ENCODE measurements at regions not wholly inside any gene's neighbourhood (a gene's known extent, or its start where the extent isn't known, plus 50 kb on each side); places are given as distances from the start of the nearest gene placed in this dataset.

DNA sequence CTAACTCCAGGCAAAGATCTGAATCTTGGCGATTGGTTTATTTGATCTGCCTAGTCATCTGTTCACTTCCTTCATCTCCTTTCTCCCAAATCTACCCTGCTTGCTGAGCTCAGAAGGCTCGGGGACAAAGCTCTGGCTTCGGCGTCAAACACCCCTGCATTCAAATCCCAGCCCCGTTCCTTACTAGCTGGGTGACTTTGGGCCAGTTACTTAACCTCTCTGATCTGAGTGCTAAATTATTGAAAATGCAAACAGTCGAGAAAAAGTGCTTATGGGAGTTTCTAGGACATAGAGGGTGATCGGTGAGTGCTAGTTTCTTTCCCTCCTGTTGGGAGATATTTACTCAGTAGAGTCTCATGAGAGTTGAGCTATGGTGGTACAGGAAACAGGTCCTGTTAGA is 121.2 kb upstream of the RFLNA start:
- Mint-ChIP-seq H3K27me3 (peaks cover 7 to 14% of the 10 kb centered on the region in 2 donors), H3K4me1 (no peaks in the 10 kb centered on the region), H3K27ac (no peak overlapping the region), H3K36me3 (no peaks in the 10 kb centered on the region), H3K9me3 (peaks cover 0 to 3% (median 0%) of the 10 kb centered on the region in 8 donors), H3K4me3 (no peak overlapping the region)
- Histone ChIP-seq H3K4me1 (ENCODE audit: insufficient read depth, low read length) (no peaks in the 10 kb centered on the region), H3K27ac (ENCODE audit: low read depth, low read length) (no peak overlapping the region), H3K36me3 (ENCODE audit: insufficient read depth, low read length) (no peaks in the 10 kb centered on the region), H3K9me3 (ENCODE audit: control insufficient read depth in 1 of 2, low read length in 2 of 2) (no peaks in the 10 kb centered on the region), H3K27me3 (ENCODE audit: insufficient read depth, low read length) (no peaks in the 10 kb centered on the region), H3K4me3 (ENCODE audit: low read length in 2 of 2) (no peak overlapping the region)
- ChIA-PET CTCF (ENCODE audit: partially characterized antibody) (no interaction called here), POLR2A (ENCODE audit: partially characterized antibody) (no interaction called here)
- intact Hi-C loops (cut with micrococcal nuclease): no loop called here
- no peak for DNase-seq

DNA sequence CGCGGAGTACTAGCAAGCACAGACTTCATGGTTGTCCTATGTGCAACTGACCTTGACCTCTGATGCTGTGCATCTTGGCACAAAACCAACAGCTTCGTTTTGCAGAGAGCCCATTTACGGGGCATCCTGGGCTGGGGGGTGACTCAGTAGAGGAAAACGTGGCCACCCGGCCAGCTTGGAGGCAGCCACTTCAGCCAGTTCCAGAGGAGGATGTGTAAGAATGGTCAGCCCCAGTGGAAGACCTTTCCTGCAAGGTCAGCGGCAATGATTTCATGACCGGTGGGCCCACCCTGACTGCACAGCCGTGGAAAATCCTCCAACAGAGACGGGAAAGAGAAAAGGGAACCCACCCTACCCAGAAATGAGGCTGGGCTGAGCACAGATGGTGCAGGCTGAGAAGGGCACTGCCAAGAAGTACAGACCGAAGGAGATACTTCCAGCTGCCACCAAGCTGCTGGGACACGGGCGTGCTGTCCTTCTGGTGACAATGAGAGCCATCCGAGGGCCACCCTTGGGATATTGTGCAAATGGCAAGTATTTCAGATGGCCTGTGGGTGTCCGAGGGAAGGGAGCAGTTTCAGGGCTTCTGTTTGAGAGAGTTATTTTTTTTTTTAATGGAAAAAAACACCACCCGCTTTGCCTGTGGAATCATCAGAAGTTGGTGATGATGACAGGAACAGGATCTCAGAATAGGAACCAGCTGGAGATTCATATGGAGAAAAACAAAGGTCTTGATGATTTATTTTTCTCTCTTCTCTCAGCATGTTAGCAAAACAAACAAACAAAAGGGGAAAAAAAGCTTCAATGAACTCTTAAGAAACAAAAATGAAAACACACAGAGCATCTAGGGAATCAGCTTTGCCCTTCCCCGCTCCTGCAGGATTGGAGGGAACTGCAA is 120.2 kb upstream of the RFLNA start:
- H3K27ac Mint-ChIP-seq: no peak overlapping the region
- POLR2A ChIA-PET (ENCODE audit: partially characterized antibody): no interaction called here

DNA sequence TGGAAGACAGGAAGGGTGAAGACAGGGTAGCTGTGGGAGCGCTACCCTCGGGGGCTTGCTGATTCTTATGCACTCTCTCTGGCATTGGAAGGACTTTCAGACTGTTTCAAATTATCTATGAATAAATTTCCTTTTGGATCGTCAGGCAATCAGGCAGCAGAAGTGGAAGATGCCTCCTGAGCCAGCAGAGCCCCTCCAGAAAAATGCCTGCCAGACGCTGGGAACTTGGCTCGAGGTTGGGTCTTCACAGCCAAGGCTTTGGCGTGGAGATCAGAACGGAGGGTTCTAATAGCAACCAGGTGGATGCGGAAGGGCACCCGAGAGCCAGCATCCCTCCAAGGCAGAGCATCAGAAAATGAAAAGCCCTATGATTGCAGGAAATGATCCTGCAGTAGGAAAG is 119.2 kb upstream of the RFLNA start:
- Histone ChIP-seq H3K4me3 (ENCODE audit: low read length in 2 of 2) (no peak overlapping the region), H3K27ac (ENCODE audit: low read depth, low read length) (no peak overlapping the region), H3K9me3 (ENCODE audit: control insufficient read depth in 1 of 2, low read length in 2 of 2) (no peaks in the 10 kb centered on the region), H3K36me3 (ENCODE audit: insufficient read depth, low read length) (no peaks in the 10 kb centered on the region), H3K27me3 (ENCODE audit: insufficient read depth, low read length) (no peaks in the 10 kb centered on the region), H3K4me1 (ENCODE audit: insufficient read depth, low read length) (no peaks in the 10 kb centered on the region)
- Mint-ChIP-seq H3K4me1 (no peaks in the 10 kb centered on the region), H3K27ac (no peak overlapping the region), H3K9me3 (no peaks in the 10 kb centered on the region), H3K27me3 (peaks cover 7 to 16% of the 10 kb centered on the region in 2 donors), H3K4me3 (no peak overlapping the region), H3K36me3 (no peaks in the 10 kb centered on the region)
- POLR2A ChIA-PET (ENCODE audit: partially characterized antibody): no interaction called here
- intact Hi-C loops (cut with micrococcal nuclease): no loop called here
- CTCF ChIA-PET (ENCODE audit: partially characterized antibody): no interaction called here
- no peak for DNase-seq

More for the DNA sequence above, 120.2 kb upstream of the RFLNA start:
- Histone ChIP-seq H3K9me3 (ENCODE audit: control insufficient read depth in 1 of 2, low read length in 2 of 2) (no peaks in the 10 kb centered on the region), H3K27ac (ENCODE audit: low read depth, low read length) (no peak overlapping the region), H3K4me3 (ENCODE audit: low read length in 2 of 2) (no peak overlapping the region), H3K4me1 (ENCODE audit: insufficient read depth, low read length) (no peaks in the 10 kb centered on the region), H3K36me3 (ENCODE audit: insufficient read depth, low read length) (no peaks in the 10 kb centered on the region), H3K27me3 (ENCODE audit: insufficient read depth, low read length) (no peaks in the 10 kb centered on the region)
- Mint-ChIP-seq H3K4me3 (no peak overlapping the region), H3K27me3 (peaks cover 7 to 16% of the 10 kb centered on the region in 2 donors), H3K36me3 (no peaks in the 10 kb centered on the region), H3K9me3 (no peaks in the 10 kb centered on the region), H3K4me1 (no peaks in the 10 kb centered on the region)
- DNase-seq: no peak
- intact Hi-C loops (cut with micrococcal nuclease): no loop called here
- CTCF ChIA-PET (ENCODE audit: partially characterized antibody): no interaction called here

DNA sequence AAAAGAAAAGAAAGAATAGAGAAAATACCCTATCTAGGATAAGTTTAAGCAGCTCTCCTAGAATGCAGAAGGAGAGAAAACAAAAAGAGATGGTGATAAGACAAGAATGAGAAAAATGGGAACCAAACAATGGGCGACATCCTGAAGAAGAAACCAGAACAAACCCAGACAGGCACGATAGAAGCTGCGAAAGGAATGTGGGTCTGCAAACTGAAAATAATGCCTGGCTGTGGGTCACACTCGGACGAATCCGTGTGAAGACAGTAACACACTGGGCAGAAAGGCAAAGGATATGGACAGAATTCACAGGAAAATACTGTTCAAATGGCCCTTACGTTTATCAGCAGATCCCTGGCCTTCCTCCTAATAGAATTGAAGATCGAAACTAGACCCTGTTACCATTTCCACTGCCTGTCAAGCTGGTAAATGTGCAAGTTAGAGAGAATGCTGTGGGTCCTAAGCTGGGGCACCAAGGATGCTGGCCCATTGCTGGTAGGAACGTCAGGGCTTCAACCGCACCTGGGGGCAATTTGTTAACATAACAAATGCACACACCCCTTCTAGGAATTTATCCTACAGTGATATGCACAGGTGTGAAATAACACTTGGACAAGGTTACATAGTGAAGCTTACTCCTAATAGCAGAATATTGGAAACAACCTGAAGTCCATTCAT is 117.5 kb upstream of the RFLNA start:
- no peaks in the 10 kb centered on the region for H3K27me3 ChIP-seq (ENCODE audit: insufficient read depth, low read length)
- Mint-ChIP-seq H3K9me3 (no peaks in the 10 kb centered on the region), H3K4me1 (no peaks in the 10 kb centered on the region), H3K4me3 (no peak overlapping the region), H3K27ac (no peak overlapping the region), H3K27me3 (peaks cover 4 to 16% of the 10 kb centered on the region in 2 donors), H3K36me3 (no peaks in the 10 kb centered on the region)
- DNase-seq: no peak
- no peak overlapping the region for H3K27ac ChIP-seq (ENCODE audit: low read depth, low read length)
- H3K4me3 ChIP-seq (ENCODE audit: low read length in 2 of 2): no peak overlapping the region
- ChIA-PET CTCF (ENCODE audit: partially characterized antibody) (no interaction called here), POLR2A (ENCODE audit: partially characterized antibody) (no interaction called here)
- no peaks in the 10 kb centered on the region for H3K4me1 ChIP-seq (ENCODE audit: insufficient read depth, low read length)
- intact Hi-C loops (cut with micrococcal nuclease): no loop called here
- no peaks in the 10 kb centered on the region for H3K9me3 ChIP-seq (ENCODE audit: control insufficient read depth in 1 of 2, low read length in 2 of 2)
- no peaks in the 10 kb centered on the region for H3K36me3 ChIP-seq (ENCODE audit: insufficient read depth, low read length)

DNA sequence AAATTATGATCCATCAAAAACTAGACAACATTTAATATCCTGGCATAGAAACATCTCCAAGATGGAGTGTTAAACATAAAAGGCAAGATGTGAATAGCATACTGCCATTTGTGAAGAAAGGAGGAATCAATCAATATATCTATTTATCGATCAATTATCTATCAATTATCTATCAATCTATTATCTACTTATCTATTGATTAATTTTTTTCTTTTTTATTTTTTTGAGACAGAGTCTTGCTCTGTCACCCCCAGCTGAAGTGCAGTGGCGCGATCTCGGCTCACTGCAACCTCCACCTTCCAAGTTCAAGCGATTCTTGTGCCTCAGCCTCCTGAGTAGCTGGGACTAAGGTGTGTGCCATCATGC is 117.0 kb upstream of the RFLNA start:
- no peak overlapping the region for H3K4me3 Mint-ChIP-seq
- H3K9me3 ChIP-seq (ENCODE audit: control insufficient read depth in 1 of 2, low read length in 2 of 2): no peaks in the 10 kb centered on the region
- no peak for DNase-seq
- ChIA-PET CTCF (ENCODE audit: partially characterized antibody) (no interaction called here), POLR2A (ENCODE audit: partially characterized antibody) (no interaction called here)
- peaks cover 1 to 16% of the 10 kb centered on the region in 2 donors for H3K27me3 Mint-ChIP-seq
- H3K27me3 ChIP-seq (ENCODE audit: insufficient read depth, low read length): no peaks in the 10 kb centered on the region
- intact Hi-C loops (cut with micrococcal nuclease): no loop called here
- no peaks in the 10 kb centered on the region for H3K36me3 ChIP-seq (ENCODE audit: insufficient read depth, low read length)
- no peak overlapping the region for H3K27ac ChIP-seq (ENCODE audit: low read depth, low read length)
- no peak overlapping the region for H3K27ac Mint-ChIP-seq
- no peaks in the 10 kb centered on the region for H3K4me1 Mint-ChIP-seq
- H3K4me1 ChIP-seq (ENCODE audit: insufficient read depth, low read length): no peaks in the 10 kb centered on the region
- H3K4me3 ChIP-seq (ENCODE audit: low read length in 2 of 2): no peak overlapping the region
- H3K9me3 Mint-ChIP-seq: no peaks in the 10 kb centered on the region
- no peaks in the 10 kb centered on the region for H3K36me3 Mint-ChIP-seq

DNA sequence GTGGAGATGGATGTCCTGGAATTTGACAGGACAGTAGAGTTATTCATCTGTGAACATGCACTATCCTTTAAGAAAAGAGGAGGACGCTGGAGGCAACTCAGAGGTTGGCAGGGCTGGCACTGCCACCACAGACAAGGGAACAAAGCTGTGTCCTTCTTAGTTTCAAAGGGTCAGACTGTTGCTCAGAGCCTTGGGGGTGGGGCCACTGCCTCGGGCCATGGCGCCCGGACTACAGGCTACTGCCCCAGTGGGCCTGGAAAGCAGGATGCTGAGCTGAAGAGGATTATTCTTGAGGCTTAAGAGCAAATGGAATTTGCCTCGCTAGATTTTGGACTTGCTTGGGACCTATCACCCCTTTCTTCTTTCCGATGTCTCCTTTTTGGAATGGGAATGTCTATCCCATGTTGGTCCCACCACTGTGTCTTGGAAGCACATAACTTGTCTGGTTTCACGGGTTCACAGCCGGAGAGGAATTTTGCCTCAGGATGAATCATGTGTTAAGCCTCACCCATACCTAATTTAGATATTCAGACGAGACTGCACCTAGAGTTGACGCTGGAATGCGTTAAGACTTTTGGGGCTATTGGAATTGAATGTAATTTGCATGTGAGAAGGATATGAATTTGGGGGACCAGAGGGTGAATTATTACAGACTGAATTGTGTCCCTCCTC is 114.8 kb upstream of the RFLNA start:
- Mint-ChIP-seq H3K36me3 (no peaks in the 10 kb centered on the region), H3K4me3 (no peak overlapping the region), H3K27ac (no peak overlapping the region), H3K27me3 (peaks cover under 1 to 4% of the 10 kb centered on the region in 2 donors), H3K4me1 (no peaks in the 10 kb centered on the region), H3K9me3 (no peaks in the 10 kb centered on the region)
- no peaks in the 10 kb centered on the region for H3K9me3 ChIP-seq (ENCODE audit: control insufficient read depth in 1 of 2, low read length in 2 of 2)
- no peaks in the 10 kb centered on the region for H3K36me3 ChIP-seq (ENCODE audit: insufficient read depth, low read length)
- H3K27ac ChIP-seq (ENCODE audit: low read depth, low read length): no peak overlapping the region
- no peak overlapping the region for H3K4me3 ChIP-seq (ENCODE audit: low read length in 2 of 2)
- H3K27me3 ChIP-seq (ENCODE audit: insufficient read depth, low read length): no peaks in the 10 kb centered on the region
- intact Hi-C loops (cut with micrococcal nuclease): no loop called here
- no peak for DNase-seq
- no peaks in the 10 kb centered on the region for H3K4me1 ChIP-seq (ENCODE audit: insufficient read depth, low read length)
- ChIA-PET CTCF (ENCODE audit: partially characterized antibody) (no interaction called here), POLR2A (ENCODE audit: partially characterized antibody) (no interaction called here)

DNA sequence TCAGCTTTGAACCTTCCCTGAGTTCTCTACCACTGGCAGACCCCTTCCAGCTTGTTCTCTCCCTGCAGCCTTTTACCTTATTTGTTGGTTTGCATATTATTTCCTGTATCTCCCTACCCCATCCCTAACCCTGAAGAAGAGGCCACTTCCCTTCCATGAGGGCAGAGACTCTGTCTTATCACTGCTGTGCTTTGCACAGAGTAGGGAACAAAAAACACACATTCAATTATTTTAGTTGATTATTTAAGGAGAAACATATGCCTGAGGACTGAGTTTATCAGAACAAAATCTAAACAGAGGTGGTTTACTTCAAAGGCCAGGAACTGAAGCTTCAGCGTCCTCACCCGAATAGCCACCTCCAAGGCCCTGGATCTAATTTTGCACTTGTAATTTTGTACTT is 111.7 kb upstream of the RFLNA start:
- intact Hi-C loops (cut with micrococcal nuclease): no loop called here
- Mint-ChIP-seq H3K27me3 (peaks cover 2 to 4% of the 10 kb centered on the region in 2 donors), H3K36me3 (no peaks in the 10 kb centered on the region), H3K27ac (no peak overlapping the region), H3K4me1 (no peaks in the 10 kb centered on the region), H3K9me3 (peaks cover 0 to 2% (median 0%) of the 10 kb centered on the region in 8 donors), H3K4me3 (no peak overlapping the region)
- Histone ChIP-seq H3K27me3 (ENCODE audit: insufficient read depth, low read length) (no peaks in the 10 kb centered on the region), H3K9me3 (ENCODE audit: control insufficient read depth in 1 of 2, low read length in 2 of 2) (no peaks in the 10 kb centered on the region), H3K4me1 (ENCODE audit: insufficient read depth, low read length) (no peaks in the 10 kb centered on the region), H3K27ac (ENCODE audit: low read depth, low read length) (no peak overlapping the region), H3K36me3 (ENCODE audit: insufficient read depth, low read length) (no peaks in the 10 kb centered on the region), H3K4me3 (ENCODE audit: low read length in 2 of 2) (no peak overlapping the region)
- ChIA-PET POLR2A (ENCODE audit: partially characterized antibody) (no interaction called here), CTCF (ENCODE audit: partially characterized antibody) (no interaction called here)
- no peak for DNase-seq

Data from CD4-positive, alpha-beta memory T cell (primary cell).